ENCODE measurements at regions not wholly inside any gene's neighbourhood (a gene's known extent, or its start where the extent isn't known, plus 50 kb on each side); places are given as distances from the start of the nearest gene placed in this dataset.

DNA sequence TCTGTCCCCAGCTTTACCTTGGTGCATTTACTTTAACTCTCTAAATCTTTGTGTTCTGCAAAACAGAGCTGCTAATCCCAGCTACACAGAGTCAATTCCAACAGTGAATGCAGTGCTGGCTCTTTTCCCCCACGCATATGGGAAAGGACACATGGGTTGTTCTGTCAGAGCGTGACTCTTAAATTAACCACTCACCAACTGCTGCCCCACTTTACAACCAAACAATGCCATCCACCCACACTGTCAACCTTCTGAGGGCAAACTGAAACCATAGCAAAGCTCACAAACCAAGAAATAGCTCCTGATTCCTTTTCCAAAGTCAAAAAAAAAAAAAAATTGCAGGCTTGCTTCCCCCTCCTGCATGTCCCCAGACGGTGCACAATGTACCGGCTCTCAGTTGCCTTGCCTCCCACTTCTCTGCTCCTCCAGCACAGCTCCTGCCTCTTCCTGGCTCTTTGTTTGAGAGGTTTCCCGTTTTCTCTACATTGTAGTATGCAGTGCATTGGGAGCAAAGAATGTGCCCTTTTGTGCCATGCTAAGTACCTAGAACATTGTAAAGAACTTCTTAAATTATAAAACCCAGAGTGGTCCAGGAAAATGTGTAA is 151.5 kb upstream of the DAPK1 start:
- Histone ChIP-seq H3K4me3 (replicated peaks in 1 of 3; ENCODE audit: insufficient read depth in 1 of 3, low read depth in 1 of 3, low read length in 3 of 3) (no peak overlapping the region), H2AFZ (ENCODE audit: low read depth, low read length) (no peak overlapping the region), H3K27me3 (ENCODE audit: control insufficient read depth in 2 of 2, insufficient read depth in 2 of 2, low read length in 2 of 2) (peaks cover 2 to 5% of the 10 kb centered on the region in 2 experiments), H3K36me3 (ENCODE audit: control insufficient read depth in 2 of 2, extremely low read depth in 1 of 2, insufficient read depth in 2 of 2, low read length in 2 of 2) (no peaks in the 10 kb centered on the region), H3K9ac (replicated peaks; ENCODE audit: extremely low read depth, insufficient read depth, low read length) (no peak overlapping the region), H3K9me1 (replicated peaks; ENCODE audit: control insufficient read depth, extremely low read depth, insufficient read depth, low read length) (no peaks in the 10 kb centered on the region), H3K9me3 (replicated peaks; ENCODE audit: control insufficient read depth, insufficient read depth, low read length) (no peaks in the 10 kb centered on the region), H3K27ac (ENCODE audit: insufficient read depth, low read depth, low read length) (no peak overlapping the region), H3K4me1 (ENCODE audit: control insufficient read depth, extremely low read depth, insufficient read depth, low read length) (no peaks in the 10 kb centered on the region), H3K4me2 (ENCODE audit: insufficient read depth, low read length) (no peak overlapping the region), H3K79me2 (ENCODE audit: control insufficient read depth, insufficient read depth, low read length) (no peaks in the 10 kb centered on the region), H4K20me1 (replicated peaks; ENCODE audit: control insufficient read depth, extremely low read depth, insufficient read depth, low read length) (no peaks in the 10 kb centered on the region)
- CTCF ChIA-PET, result interaction anchor here (1.4 to 1.8 kb wide), 2 partner anchors 9 to 317 kb away, joined by 4 to 8 read pairs; no protein-coding TSS in a partner anchor
- DNase-seq (ENCODE audit: low read depth, low spot score) (no peak), FAIRE-seq (no peak)
- POLR2A ChIA-PET, result interaction anchor here (0.6 kb wide), 1 partner anchor 11 kb away, joined by 3 read pairs; no protein-coding TSS in a partner anchor
- dilution Hi-C loops (cut with MboI; ENCODE audit: extremely low pct_ligation_motif_present, low sequenced_read_pairs) (no loop called here), intact Hi-C loops (cut with micrococcal nuclease) (no loop called here)
- no peak for TF ChIP-seq MYC (IDR thresholded peaks at IDR 0.05; ENCODE audit: low read depth, low read length)
- TF ChIP-seq, protein P1, sequence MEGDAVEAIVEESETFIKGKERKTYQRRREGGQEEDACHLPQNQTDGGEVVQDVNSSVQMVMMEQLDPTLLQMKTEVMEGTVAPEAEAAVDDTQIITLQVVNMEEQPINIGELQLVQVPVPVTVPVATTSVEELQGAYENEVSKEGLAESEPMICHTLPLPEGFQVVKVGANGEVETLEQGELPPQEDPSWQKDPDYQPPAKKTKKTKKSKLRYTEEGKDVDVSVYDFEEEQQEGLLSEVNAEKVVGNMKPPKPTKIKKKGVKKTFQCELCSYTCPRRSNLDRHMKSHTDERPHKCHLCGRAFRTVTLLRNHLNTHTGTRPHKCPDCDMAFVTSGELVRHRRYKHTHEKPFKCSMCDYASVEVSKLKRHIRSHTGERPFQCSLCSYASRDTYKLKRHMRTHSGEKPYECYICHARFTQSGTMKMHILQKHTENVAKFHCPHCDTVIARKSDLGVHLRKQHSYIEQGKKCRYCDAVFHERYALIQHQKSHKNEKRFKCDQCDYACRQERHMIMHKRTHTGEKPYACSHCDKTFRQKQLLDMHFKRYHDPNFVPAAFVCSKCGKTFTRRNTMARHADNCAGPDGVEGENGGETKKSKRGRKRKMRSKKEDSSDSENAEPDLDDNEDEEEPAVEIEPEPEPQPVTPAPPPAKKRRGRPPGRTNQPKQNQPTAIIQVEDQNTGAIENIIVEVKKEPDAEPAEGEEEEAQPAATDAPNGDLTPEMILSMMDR (IDR thresholded peaks at IDR 0.05; ENCODE audit: extremely low read depth in 1 of 2, insufficient read depth in 1 of 2, low read depth in 1 of 2, low read length in 2 of 2), result no peak
- no peak for TF ChIP-seq FOS (IDR thresholded peaks at IDR 0.05; ENCODE audit: borderline replicate concordance, insufficient read depth, low read length)
- TF ChIP-seq JUN (IDR thresholded peaks at IDR 0.05; ENCODE audit: borderline replicate concordance, insufficient read depth, insufficient read length, low read depth), result no peak
- TF ChIP-seq, protein P2, sequence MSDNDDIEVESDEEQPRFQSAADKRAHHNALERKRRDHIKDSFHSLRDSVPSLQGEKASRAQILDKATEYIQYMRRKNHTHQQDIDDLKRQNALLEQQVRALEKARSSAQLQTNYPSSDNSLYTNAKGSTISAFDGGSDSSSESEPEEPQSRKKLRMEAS (IDR thresholded peaks at IDR 0.05; ENCODE audit: insufficient read depth, insufficient read length), result no peak
- TF ChIP-seq POLR2A (IDR thresholded peaks at IDR 0.05; ENCODE audit: low read depth, low read length), result no peak
- no peak for TF ChIP-seq EZH2 (IDR thresholded peaks at IDR 0.05; ENCODE audit: borderline replicate concordance, low read depth, low read length, severe bottlenecking)
- no peak for TF ChIP-seq POLR2AphosphoS5 (IDR thresholded peaks at IDR 0.05; ENCODE audit: insufficient read depth, low read depth, low read length)
- TF ChIP-seq GATA2 (IDR thresholded peaks at IDR 0.05; ENCODE audit: insufficient read depth, insufficient read length, low read depth, low read length), result no peak
- no TSS peak for BruUV-seq (replicated peaks)

All from endothelial cell of umbilical vein (primary cell).